Ascending aorta (tissue), 2 donors: ENCODE measurements at regions not wholly inside any gene's neighbourhood (a gene's known extent, or its start where the extent isn't known, plus 50 kb on each side); places are given as distances from the start of the nearest gene placed in this dataset.
A peak's percentile ranks its signal among the peaks of the same experiment; 100 is the strongest.
"Not testable (repeated sequence)": the region's sequence is repeated elsewhere in the genome, so short reads cannot be mapped to it uniquely, and the experiment has no call there.

Experiments
- DNase-seq, 2 donors: peaks; one replicate each; pipeline ENCODE4 v3.0.0-alpha.2; 2019; ENCODE audit warnings: low spot score in 2 of 2
- H3K27ac ChIP-seq, 2 donors: fragments of 200-600 bp; sonication (generic); one replicate each; pipeline ENCODE4 v1.5.1; 2016 to 2017; ENCODE audit warnings: mild to moderate bottlenecking in 1 of 2
- H3K27me3 ChIP-seq: fragments of 200-600 bp; sonication (generic); one replicate; pipeline ENCODE4 v1.5.1; 2017
- H3K36me3 ChIP-seq, 2 donors: fragments of 200-600 bp; sonication (generic); one replicate each; pipeline ENCODE4 v1.5.1; 2016
- H3K4me1 ChIP-seq, 2 donors: fragments of 200-600 bp; sonication (generic); one replicate each; pipeline ENCODE4 v1.5.1; 2016 to 2017; ENCODE audit warnings: mild to moderate bottlenecking in 1 of 2
- H3K4me3 ChIP-seq, 2 donors: fragments of 200-600 bp; sonication (generic); one replicate each; pipeline ENCODE4 v1.5.1; 2016 to 2017; ENCODE audit warnings: mild to moderate bottlenecking in 1 of 2
- H3K9me3 ChIP-seq, 2 donors: fragments of 200-600 bp; sonication (generic); one replicate each; pipeline ENCODE4 v1.5.1; 2016
- intact Hi-C: fragments of 100-400 bp; cut with DNase I; formaldehyde crosslinking; loops from one replicate; pipeline ENCODE4 v1.15.1; 2023
- TF ChIP-seq, protein P1 (sequence below), 3 experiments: fragments of 200-600 bp in 2 of 3; fragments of 450-650 bp in 1 of 3; sonication (generic) in 2 of 3; IDR thresholded peaks; one replicate each; pipeline ENCODE4 v1.5.1; 2016 to 2019; ENCODE audit warnings: antibody characterized with exemption in 3 of 3, mild to moderate bottlenecking in 1 of 3, moderate library complexity in 1 of 3

DNA sequence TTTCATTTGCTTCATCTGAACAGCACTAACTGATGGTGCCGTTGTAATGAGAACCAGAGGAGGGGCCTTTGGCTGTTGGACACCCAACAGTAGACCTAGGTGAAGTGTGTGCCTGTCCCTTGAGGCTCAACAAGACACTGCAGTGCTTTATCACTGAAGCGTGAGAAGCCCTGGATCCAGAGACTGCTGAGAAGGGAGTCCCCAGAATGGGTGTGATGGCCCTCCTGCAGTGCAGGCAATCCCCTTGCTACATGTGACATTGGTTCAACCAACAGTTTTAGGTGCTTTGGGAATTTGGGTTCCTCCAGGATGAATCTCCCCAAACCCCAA, 125.6 kb downstream of the BRD1 start:
- H3K9me3 ChIP-seq = peaks cover 0 to 10% of the 10 kb centered on the region in 2 donors
- intact Hi-C loops = no loop called here
- no peaks in the 10 kb centered on the region for H3K36me3 ChIP-seq
- TF ChIP-seq, protein P1, sequence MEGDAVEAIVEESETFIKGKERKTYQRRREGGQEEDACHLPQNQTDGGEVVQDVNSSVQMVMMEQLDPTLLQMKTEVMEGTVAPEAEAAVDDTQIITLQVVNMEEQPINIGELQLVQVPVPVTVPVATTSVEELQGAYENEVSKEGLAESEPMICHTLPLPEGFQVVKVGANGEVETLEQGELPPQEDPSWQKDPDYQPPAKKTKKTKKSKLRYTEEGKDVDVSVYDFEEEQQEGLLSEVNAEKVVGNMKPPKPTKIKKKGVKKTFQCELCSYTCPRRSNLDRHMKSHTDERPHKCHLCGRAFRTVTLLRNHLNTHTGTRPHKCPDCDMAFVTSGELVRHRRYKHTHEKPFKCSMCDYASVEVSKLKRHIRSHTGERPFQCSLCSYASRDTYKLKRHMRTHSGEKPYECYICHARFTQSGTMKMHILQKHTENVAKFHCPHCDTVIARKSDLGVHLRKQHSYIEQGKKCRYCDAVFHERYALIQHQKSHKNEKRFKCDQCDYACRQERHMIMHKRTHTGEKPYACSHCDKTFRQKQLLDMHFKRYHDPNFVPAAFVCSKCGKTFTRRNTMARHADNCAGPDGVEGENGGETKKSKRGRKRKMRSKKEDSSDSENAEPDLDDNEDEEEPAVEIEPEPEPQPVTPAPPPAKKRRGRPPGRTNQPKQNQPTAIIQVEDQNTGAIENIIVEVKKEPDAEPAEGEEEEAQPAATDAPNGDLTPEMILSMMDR (IDR thresholded peaks at IDR 0.05) = no peak
- no peaks in the 10 kb centered on the region for H3K27me3 ChIP-seq
- H3K4me1 ChIP-seq = no peaks in the 10 kb centered on the region
- DNase-seq = peak in 1 of 2 donors; percentile 8
- no peak overlapping the region for H3K4me3 ChIP-seq
- H3K27ac ChIP-seq = no peak overlapping the region

DNA sequence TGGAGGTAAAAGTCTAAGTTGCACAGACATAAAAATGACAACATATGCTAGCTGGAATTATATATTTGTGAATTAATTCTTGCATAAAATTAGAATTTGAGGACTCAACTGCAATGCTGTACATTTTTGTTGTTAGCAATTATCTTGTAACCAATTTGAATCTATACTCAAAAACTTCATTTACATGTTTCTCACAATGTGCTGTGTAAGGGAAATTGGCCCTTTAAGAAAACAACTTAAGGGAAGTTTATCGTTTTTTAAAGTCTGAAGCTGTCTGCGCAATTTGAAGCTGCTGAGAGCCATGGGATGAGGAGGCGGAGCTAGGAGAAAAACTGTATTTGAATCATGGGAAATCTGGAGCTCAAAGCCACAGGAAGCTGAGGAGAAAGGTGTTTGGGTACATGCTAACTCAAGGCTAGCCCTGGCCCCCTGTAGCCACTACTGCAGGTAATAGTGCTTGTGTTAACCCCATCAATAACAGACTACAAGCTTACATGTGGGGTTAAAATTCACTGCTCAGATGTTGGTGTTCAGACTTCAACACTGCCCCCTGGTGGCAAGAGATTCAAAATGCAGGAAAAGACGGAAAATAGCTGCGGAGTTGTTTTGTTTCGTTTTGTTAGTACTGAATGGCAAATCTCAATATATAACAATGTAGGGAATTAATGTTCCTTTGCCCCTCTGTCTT, 126.1 kb downstream of the BRD1 start:
- Histone ChIP-seq H3K36me3 (no peaks in the 10 kb centered on the region), H3K27ac (no peak overlapping the region), H3K27me3 (no peaks in the 10 kb centered on the region), H3K4me3 (no peak overlapping the region), H3K9me3 (peaks cover 0 to 10% of the 10 kb centered on the region in 2 donors), H3K4me1 (no peaks in the 10 kb centered on the region)
- DNase-seq = peak in 1 of 2 donors; percentile 12
- TF ChIP-seq, protein P1 (IDR thresholded peaks at IDR 0.05) = peak in 1 of 3 experiments; percentile 19
- intact Hi-C loops = no loop called here

DNA sequence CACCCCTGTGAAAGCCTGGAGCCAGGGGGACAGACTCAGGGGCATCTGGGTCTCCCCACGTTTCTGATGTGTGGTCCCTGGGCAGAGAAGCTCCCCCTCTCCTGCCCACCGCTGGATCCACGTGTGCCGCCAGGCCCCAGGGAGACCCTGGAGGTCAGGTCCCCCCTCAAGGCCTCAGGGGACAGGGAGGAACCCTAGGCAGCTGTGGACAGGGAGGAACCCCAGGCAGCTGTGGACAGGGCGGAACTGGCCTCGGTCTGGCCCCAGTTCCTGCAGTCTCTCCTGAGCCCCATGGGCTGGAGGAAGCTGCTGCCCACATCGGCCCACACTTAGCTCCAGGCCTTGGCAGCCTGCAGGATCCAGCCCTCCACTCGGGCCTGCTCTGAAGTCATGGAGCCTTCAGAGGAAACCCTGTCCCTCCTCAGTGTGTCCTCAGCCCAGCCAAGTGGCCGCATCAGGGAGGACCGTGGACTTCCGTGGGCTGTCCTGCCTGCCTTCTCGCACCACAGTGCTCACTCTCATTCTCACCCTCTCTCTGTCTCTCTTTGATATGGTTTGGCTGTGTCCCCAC, 127.7 kb downstream of the BRD1 start:
- DNase-seq = peak in 1 of 2 donors; percentile 54
- intact Hi-C loops = no loop called here
- TF ChIP-seq, protein P1 (IDR thresholded peaks at IDR 0.05) = no peak
- Histone ChIP-seq H3K27me3 (no peaks in the 10 kb centered on the region), H3K4me3 (no peak overlapping the region), H3K9me3 (peaks cover 0 to 10% of the 10 kb centered on the region in 2 donors), H3K4me1 (no peaks in the 10 kb centered on the region), H3K36me3 (no peaks in the 10 kb centered on the region), H3K27ac (no peak overlapping the region)

DNA sequence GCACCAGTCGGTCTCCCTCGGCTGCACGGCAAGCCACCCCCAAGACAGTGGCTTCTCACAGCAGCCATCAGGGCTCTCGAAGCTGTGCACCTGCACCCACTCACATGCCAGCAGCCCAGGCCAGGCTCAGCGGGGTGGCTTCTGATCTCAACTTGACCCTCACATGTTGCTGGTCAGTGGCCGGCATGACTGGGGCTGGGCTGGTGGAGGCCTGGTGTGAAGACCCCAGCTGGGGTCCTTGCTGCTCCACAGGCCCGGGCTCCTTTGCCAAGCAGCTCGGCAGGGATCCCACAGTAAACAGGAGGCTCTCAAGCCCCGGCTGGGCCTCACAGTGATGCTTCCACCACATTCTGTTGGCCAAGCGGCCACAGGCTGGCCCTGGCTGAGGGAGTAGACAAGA, 128.2 kb downstream of the BRD1 start:
- no peaks in the 10 kb centered on the region for H3K27me3 ChIP-seq
- H3K4me1 ChIP-seq = no peaks in the 10 kb centered on the region
- H3K27ac ChIP-seq = no peak overlapping the region
- H3K4me3 ChIP-seq = no peak overlapping the region
- H3K36me3 ChIP-seq = no peaks in the 10 kb centered on the region
- DNase-seq = peak in 1 of 2 donors; percentile 34
- H3K9me3 ChIP-seq = peaks cover 0 to 10% of the 10 kb centered on the region in 2 donors
- intact Hi-C loops = no loop called here
- TF ChIP-seq, protein P1 (IDR thresholded peaks at IDR 0.05) = no peak

DNA sequence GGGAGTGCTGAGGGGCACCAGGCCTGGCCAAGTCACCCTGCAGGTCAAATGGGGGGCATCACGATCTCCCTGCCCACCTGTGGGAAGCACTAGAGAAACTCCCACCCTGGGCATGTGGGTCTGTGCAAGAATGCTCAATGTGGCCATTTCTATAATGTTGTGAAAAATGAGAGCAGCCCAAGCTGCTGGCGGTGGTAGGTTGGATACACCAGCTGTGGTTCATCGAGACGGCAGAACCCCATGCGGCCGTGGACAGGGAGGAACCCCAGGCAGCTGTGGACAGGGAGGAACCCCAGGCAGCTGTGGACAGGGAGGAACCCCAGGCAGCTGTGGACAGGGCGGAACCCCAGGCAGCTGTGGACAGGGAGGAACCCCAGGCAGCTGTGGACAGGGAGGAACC, 129.1 kb downstream of the BRD1 start:
- not testable (repeated sequence) for H3K27me3 ChIP-seq

DNA sequence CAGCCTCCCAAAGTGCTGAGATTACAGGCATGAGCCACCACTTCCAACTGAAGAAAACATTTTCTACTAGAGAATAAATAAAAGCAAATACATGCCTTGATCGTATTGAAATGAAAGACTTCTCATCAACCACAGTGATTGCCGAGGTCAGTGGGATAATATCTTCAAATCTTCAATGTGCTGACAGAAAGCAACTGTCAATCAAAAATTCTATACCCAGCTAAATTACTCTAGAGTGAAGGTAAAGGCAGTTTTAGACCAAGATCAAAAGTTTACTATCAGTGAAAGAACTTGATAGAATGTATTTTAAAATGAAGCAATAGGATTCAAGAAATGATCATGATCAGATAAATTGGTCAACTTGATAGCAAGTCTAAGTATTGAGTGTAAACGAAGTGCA, 130.6 kb downstream of the BRD1 start:
- no peaks in the 10 kb centered on the region for H3K36me3 ChIP-seq
- TF ChIP-seq, protein P1 (IDR thresholded peaks at IDR 0.05) = no peak
- no peak for DNase-seq
- H3K9me3 ChIP-seq = peaks cover 0 to 8% of the 10 kb centered on the region in 2 donors
- no peaks in the 10 kb centered on the region for H3K27me3 ChIP-seq
- no peaks in the 10 kb centered on the region for H3K4me1 ChIP-seq
- H3K4me3 ChIP-seq = no peak overlapping the region
- H3K27ac ChIP-seq = no peak overlapping the region
- intact Hi-C loops = no loop called here

More for the DNA sequence above, 129.1 kb downstream of the BRD1 start:
- H3K36me3 ChIP-seq, H3K27ac ChIP-seq, H3K4me3 ChIP-seq, intact Hi-C loops, H3K4me1 ChIP-seq: not testable (repeated sequence)
- DNase-seq = peak in 1 of 2 donors; percentile 13
- peaks cover 0 to 10% of the 10 kb centered on the region in 2 donors for H3K9me3 ChIP-seq
